ENCODE measurements at regions not wholly inside any gene's neighbourhood (a gene's known extent, or its start where the extent isn't known, plus 50 kb on each side); places are given as distances from the start of the nearest gene placed in this dataset.
"Not testable (repeated sequence)": the region's sequence is repeated elsewhere in the genome, so short reads cannot be mapped to it uniquely, and the experiment has no call there.

GRCh38 chr10:33861833-33862232, 527.4 kb upstream of the NRP1 start:
- no peak for DNase-seq (ENCODE audit: low read depth, low spot score)

- no peak for DNase-seq (ENCODE audit: low read depth, low spot score)
These were observed 526.7 kb upstream of the NRP1 start for GRCh38 chr10:33861016-33861704.

GRCh38 chr10:33860552-33860951, 526.1 kb upstream of the NRP1 start:
- no peak for DNase-seq (ENCODE audit: low read depth, low spot score)

- DNase-seq (ENCODE audit: low read depth, low spot score) = no peak
These were observed 525.0 kb upstream of the NRP1 start for GRCh38 chr10:33859319-33860022.

- no peak for DNase-seq (ENCODE audit: low read depth, low spot score)
These were observed 523.9 kb upstream of the NRP1 start for GRCh38 chr10:33858326-33858725.

- not testable (repeated sequence) for DNase-seq (ENCODE audit: low read depth, low spot score)
These were observed 518.8 kb upstream of the NRP1 start for GRCh38 chr10:33853221-33853620.

- DNase-seq (ENCODE audit: low read depth, low spot score) = no peak
These were observed 508.9 kb upstream of the NRP1 start for GRCh38 chr10:33843379-33843778.

- no peak for DNase-seq (ENCODE audit: low read depth, low spot score)
These were observed 507.2 kb upstream of the NRP1 start for GRCh38 chr10:33841678-33842077.

- DNase-seq (ENCODE audit: low read depth, low spot score) = no peak
These were observed 504.3 kb upstream of the NRP1 start for GRCh38 chr10:33838731-33839130.

GRCh38 chr10:33837736-33838135, 503.3 kb upstream of the NRP1 start:
- DNase-seq (ENCODE audit: low read depth, low spot score) = no peak

GRCh38 chr10:33835556-33835955, 501.1 kb upstream of the NRP1 start:
- no peak for DNase-seq (ENCODE audit: low read depth, low spot score)

GRCh38 chr10:33833566-33833965, 499.1 kb upstream of the NRP1 start:
- DNase-seq (ENCODE audit: low read depth, low spot score) = no peak

- DNase-seq (ENCODE audit: low read depth, low spot score) = no peak
These were observed 497.8 kb upstream of the NRP1 start for GRCh38 chr10:33832124-33832787.

GRCh38 chr10:33831591-33831990, 497.1 kb upstream of the NRP1 start:
- DNase-seq (ENCODE audit: low read depth, low spot score) = no peak

GRCh38 chr10:33829899-33830298, 495.4 kb upstream of the NRP1 start:
- not testable (repeated sequence) for DNase-seq (ENCODE audit: low read depth, low spot score)

- DNase-seq (ENCODE audit: low read depth, low spot score) = no peak
These were observed 494.1 kb upstream of the NRP1 start for GRCh38 chr10:33828592-33828991.

- no peak for DNase-seq (ENCODE audit: low read depth, low spot score)
These were observed 491.7 kb upstream of the NRP1 start for GRCh38 chr10:33826186-33826585.

- DNase-seq (ENCODE audit: low read depth, low spot score) = no peak
These were observed 488.3 kb upstream of the NRP1 start for GRCh38 chr10:33822774-33823173.

- DNase-seq (ENCODE audit: low read depth, low spot score) = no peak
These were observed 486.1 kb upstream of the NRP1 start for GRCh38 chr10:33820531-33820930.

GRCh38 chr10:33819206-33819605, 484.7 kb upstream of the NRP1 start:
- DNase-seq (ENCODE audit: low read depth, low spot score) = no peak

GRCh38 chr10:33818343-33818742, 483.9 kb upstream of the NRP1 start:
- no peak for DNase-seq (ENCODE audit: low read depth, low spot score)

GRCh38 chr10:33817605-33818004, 483.1 kb upstream of the NRP1 start:
- DNase-seq (ENCODE audit: low read depth, low spot score) = no peak

- DNase-seq (ENCODE audit: low read depth, low spot score) = no peak
These were observed 481.3 kb upstream of the NRP1 start for GRCh38 chr10:33815776-33816175.

All from ELF-1 (cell line).